Activated CD4-positive, alpha-beta memory T cell treated with anti-CD3 and anti-CD28 coated beads for 36 hours (primary cell): ENCODE measurements at regions not wholly inside any gene's neighbourhood (a gene's known extent, or its start where the extent isn't known, plus 50 kb on each side); places are given as distances from the start of the nearest gene placed in this dataset.

Experiments
- CTCF ChIA-PET: fragments of 350-600 bp; sonication (Branson Sonifier 250); formaldehyde crosslinking; loops from one replicate; lab custom pipeline; 2021; ENCODE audit warnings: antibody characterized with exemption, inconsistent platforms; lab: Charles Lee
- POLR2A ChIA-PET: fragments of 350-600 bp; sonication (Branson Sonifier 250); formaldehyde crosslinking; loops from one replicate; lab custom pipeline; 2021; ENCODE audit warnings: antibody characterized with exemption; lab: Charles Lee
- DNase-seq: peaks from one replicate; pipeline ENCODE4 v3.0.0-alpha.2; 2020
- H3K27ac Mint-ChIP-seq: one replicate; pipeline ENCODE4 v1.8.0; 2021; ENCODE audit warnings: mixed read lengths
- H3K27me3 Mint-ChIP-seq: one replicate; pipeline ENCODE4 v1.8.0; 2021; ENCODE audit warnings: mixed read lengths
- H3K36me3 Mint-ChIP-seq: one replicate; pipeline ENCODE4 v1.8.0; 2021; ENCODE audit warnings: mixed read lengths
- H3K4me1 Mint-ChIP-seq: one replicate; pipeline ENCODE4 v1.8.0; 2021; ENCODE audit warnings: low read depth, mixed read lengths
- H3K4me3 Mint-ChIP-seq: one replicate; pipeline ENCODE4 v1.8.0; 2021; ENCODE audit warnings: mild to moderate bottlenecking, mixed read lengths
- H3K9me3 Mint-ChIP-seq: one replicate; pipeline ENCODE4 v1.8.0; 2021; ENCODE audit warnings: mixed read lengths
- intact Hi-C: fragments of 100-400 bp; cut with micrococcal nuclease; formaldehyde crosslinking; loops from one replicate; pipeline ENCODE4 v1.15.1; 2023

DNA sequence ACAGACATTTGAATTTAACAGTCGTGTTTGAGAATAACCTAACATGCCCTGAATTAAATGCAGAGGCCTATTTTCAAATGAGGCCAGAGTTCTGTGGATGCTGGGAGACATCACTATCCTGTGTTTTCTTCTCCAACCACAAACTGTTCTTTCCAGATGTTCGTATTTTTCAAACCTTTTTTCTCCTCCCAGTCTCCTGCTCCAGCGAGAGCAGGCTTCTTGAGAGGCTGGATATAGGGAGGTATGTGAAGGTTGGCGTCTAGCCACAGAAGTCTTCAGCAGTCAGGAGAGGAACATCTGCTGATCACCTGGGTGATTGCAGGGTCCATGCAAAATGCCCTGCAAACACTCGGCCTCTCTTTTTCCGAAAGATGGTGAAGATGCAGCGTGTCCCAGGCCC, 126.3 kb downstream of the C11orf91 start:
- ChIA-PET CTCF (no interaction called here), POLR2A (no interaction called here)
- DNase-seq, result no peak
- H3K9me3 Mint-ChIP-seq, result no peaks in the 10 kb centered on the region
- no peaks in the 10 kb centered on the region for H3K36me3 Mint-ChIP-seq
- no peaks in the 10 kb centered on the region for H3K4me1 Mint-ChIP-seq
- intact Hi-C loops, result no loop called here
- H3K27me3 Mint-ChIP-seq, result peaks cover 3% of the 10 kb centered on the region
- H3K27ac Mint-ChIP-seq, result no peak overlapping the region
- H3K4me3 Mint-ChIP-seq, result no peak overlapping the region

- H3K27me3 Mint-ChIP-seq, result peaks cover 3% of the 10 kb centered on the region
- no peaks in the 10 kb centered on the region for H3K36me3 Mint-ChIP-seq
- no peak overlapping the region for H3K27ac Mint-ChIP-seq
- CTCF ChIA-PET, result no interaction called here
- POLR2A ChIA-PET, result no interaction called here
- no peaks in the 10 kb centered on the region for H3K4me1 Mint-ChIP-seq
- no peak overlapping the region for H3K4me3 Mint-ChIP-seq
- intact Hi-C loops, result no loop called here
- H3K9me3 Mint-ChIP-seq, result no peaks in the 10 kb centered on the region
- no peak for DNase-seq
Observed at GRCh38 chr11:33569333-33569732, 131.3 kb downstream of the C11orf91 start.

GRCh38 chr11:33567004-33567403, 133.6 kb downstream of the C11orf91 start:
- no peaks in the 10 kb centered on the region for H3K4me1 Mint-ChIP-seq
- no peak overlapping the region for H3K4me3 Mint-ChIP-seq
- intact Hi-C loops, result no loop called here
- no peak overlapping the region for H3K27ac Mint-ChIP-seq
- POLR2A ChIA-PET, result no interaction called here
- no peak for DNase-seq
- H3K36me3 Mint-ChIP-seq, result no peaks in the 10 kb centered on the region
- CTCF ChIA-PET, result no interaction called here
- H3K27me3 Mint-ChIP-seq, result peaks cover 3% of the 10 kb centered on the region
- no peaks in the 10 kb centered on the region for H3K9me3 Mint-ChIP-seq

GRCh38 chr11:33564856-33565453, 135.7 kb downstream of the C11orf91 start:
- intact Hi-C loops, result no loop called here
- CTCF ChIA-PET, result no interaction called here
- POLR2A ChIA-PET, result no interaction called here

DNA sequence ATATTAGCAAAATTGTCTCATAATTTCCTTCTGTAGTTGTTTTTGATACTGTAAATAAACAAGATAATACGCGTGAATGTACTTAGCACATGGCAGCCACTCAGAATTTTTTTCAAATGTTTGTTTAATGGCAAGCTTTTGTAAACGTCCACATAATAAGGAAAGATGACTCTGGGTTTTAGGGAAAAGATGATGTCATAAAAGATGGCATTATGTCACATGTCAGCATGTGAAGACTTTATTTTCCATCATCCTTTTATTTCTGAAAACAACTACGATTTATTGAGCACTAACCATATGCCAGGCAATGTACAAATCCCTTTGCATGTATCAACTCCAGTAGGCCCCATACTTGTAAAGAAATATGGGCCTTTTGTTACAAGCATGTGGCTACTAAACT, 139.9 kb downstream of the C11orf91 start:
- no peaks in the 10 kb centered on the region for H3K36me3 Mint-ChIP-seq
- CTCF ChIA-PET, result no interaction called here
- no peaks in the 10 kb centered on the region for H3K9me3 Mint-ChIP-seq

More at GRCh38 chr11:33564856-33565453, 135.7 kb downstream of the C11orf91 start:
- Mint-ChIP-seq H3K27ac (no peak overlapping the region), H3K9me3 (no peaks in the 10 kb centered on the region), H3K36me3 (no peaks in the 10 kb centered on the region), H3K27me3 (peaks cover 3% of the 10 kb centered on the region), H3K4me3 (no peak overlapping the region), H3K4me1 (no peaks in the 10 kb centered on the region)
- DNase-seq, result no peak

GRCh38 chr11:33559567-33559966, 141.1 kb downstream of the C11orf91 start:
- Mint-ChIP-seq H3K4me1 (no peaks in the 10 kb centered on the region), H3K4me3 (no peak overlapping the region), H3K27ac (no peak overlapping the region), H3K27me3 (peaks cover 7% of the 10 kb centered on the region), H3K36me3 (no peaks in the 10 kb centered on the region), H3K9me3 (no peaks in the 10 kb centered on the region)
- intact Hi-C loops, result no loop called here
- POLR2A ChIA-PET, result no interaction called here
- DNase-seq, result no peak
- CTCF ChIA-PET, result no interaction called here

More for the DNA sequence above, 139.9 kb downstream of the C11orf91 start:
- Mint-ChIP-seq H3K4me1 (no peaks in the 10 kb centered on the region), H3K27ac (no peak overlapping the region), H3K4me3 (no peak overlapping the region), H3K27me3 (peaks cover 7% of the 10 kb centered on the region)
- no peak for DNase-seq
- POLR2A ChIA-PET, result no interaction called here
- intact Hi-C loops, result no loop called here

GRCh38 chr11:33558097-33558496, 142.5 kb downstream of the C11orf91 start:
- Mint-ChIP-seq H3K27me3 (peaks cover 15% of the 10 kb centered on the region), H3K9me3 (no peaks in the 10 kb centered on the region), H3K4me3 (no peak overlapping the region), H3K36me3 (no peaks in the 10 kb centered on the region), H3K27ac (no peak overlapping the region), H3K4me1 (no peaks in the 10 kb centered on the region)
- DNase-seq, result no peak
- intact Hi-C loops, result no loop called here
- CTCF ChIA-PET, result interaction anchor here (1.0 kb wide), 1 partner anchor 89 kb away, joined by 3 read pairs; no protein-coding TSS in a partner anchor
- POLR2A ChIA-PET, result no interaction called here

DNA sequence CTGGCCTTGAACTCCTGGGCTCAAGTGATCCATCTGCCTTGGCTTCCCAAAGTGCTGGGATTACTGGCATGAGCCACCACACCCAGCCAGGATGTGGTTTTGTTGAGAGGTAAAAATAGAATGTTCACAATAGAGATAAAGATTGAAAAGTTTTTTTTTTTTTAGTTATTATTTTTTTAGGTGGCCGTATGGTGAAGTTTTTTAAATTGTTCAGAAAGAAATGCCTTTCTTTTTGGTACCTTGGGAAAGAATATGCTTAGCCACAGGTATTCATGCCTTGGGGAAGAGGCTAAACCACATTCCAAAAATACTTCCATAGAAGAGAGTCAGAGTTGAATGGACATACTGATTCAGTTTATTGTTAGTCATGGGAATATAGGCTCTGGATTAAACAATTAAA, 143.4 kb downstream of the C11orf91 start:
- ChIA-PET POLR2A (no interaction called here), CTCF (interaction anchor here (1.0 kb wide), 1 partner anchor 90 kb away, joined by 3 read pairs; no protein-coding TSS in a partner anchor)
- no peaks in the 10 kb centered on the region for H3K4me1 Mint-ChIP-seq
- peaks cover 15% of the 10 kb centered on the region for H3K27me3 Mint-ChIP-seq
- H3K27ac Mint-ChIP-seq, result no peak overlapping the region
- intact Hi-C loops, result no loop called here
- DNase-seq, result no peak
- no peaks in the 10 kb centered on the region for H3K36me3 Mint-ChIP-seq
- H3K9me3 Mint-ChIP-seq, result no peaks in the 10 kb centered on the region
- H3K4me3 Mint-ChIP-seq, result no peak overlapping the region

- Mint-ChIP-seq H3K27me3 (peaks cover 24% of the 10 kb centered on the region), H3K36me3 (no peaks in the 10 kb centered on the region), H3K4me3 (no peak overlapping the region), H3K9me3 (no peaks in the 10 kb centered on the region), H3K4me1 (no peaks in the 10 kb centered on the region), H3K27ac (no peak overlapping the region)
- POLR2A ChIA-PET, result no interaction called here
- CTCF ChIA-PET, result no interaction called here
- DNase-seq, result no peak
- intact Hi-C loops, result no loop called here
Observed at GRCh38 chr11:33554219-33554618, 146.4 kb downstream of the C11orf91 start.

- H3K9me3 Mint-ChIP-seq, result no peaks in the 10 kb centered on the region
- ChIA-PET CTCF (interaction anchor here (0.9 kb wide), 1 partner anchor 34 kb away, joined by 3 read pairs; no protein-coding TSS in a partner anchor), POLR2A (no interaction called here)
- DNase-seq, result no peak
- no peak overlapping the region for H3K4me3 Mint-ChIP-seq
- no peaks in the 10 kb centered on the region for H3K4me1 Mint-ChIP-seq
- intact Hi-C loops, result no loop called here
- H3K36me3 Mint-ChIP-seq, result no peaks in the 10 kb centered on the region
- no peak overlapping the region for H3K27ac Mint-ChIP-seq
- H3K27me3 Mint-ChIP-seq, result peaks cover 26% of the 10 kb centered on the region
Observed at GRCh38 chr11:33553486-33553885, 147.1 kb downstream of the C11orf91 start.

GRCh38 chr11:33552756-33553155, 147.9 kb downstream of the C11orf91 start:
- intact Hi-C loops, result no loop called here
- Mint-ChIP-seq H3K27ac (no peak overlapping the region), H3K4me1 (no peaks in the 10 kb centered on the region), H3K4me3 (no peak overlapping the region), H3K36me3 (no peaks in the 10 kb centered on the region), H3K27me3 (peaks cover 27% of the 10 kb centered on the region), H3K9me3 (no peaks in the 10 kb centered on the region)
- ChIA-PET POLR2A (no interaction called here), CTCF (interaction anchor here (0.9 kb wide), 1 partner anchor 35 kb away, joined by 3 read pairs; no protein-coding TSS in a partner anchor)
- no peak for DNase-seq

GRCh38 chr11:33551051-33551450, 149.6 kb downstream of the C11orf91 start:
- Mint-ChIP-seq H3K4me3 (no peak overlapping the region), H3K36me3 (no peaks in the 10 kb centered on the region), H3K27me3 (peaks cover 27% of the 10 kb centered on the region), H3K4me1 (no peaks in the 10 kb centered on the region), H3K9me3 (no peaks in the 10 kb centered on the region), H3K27ac (no peak overlapping the region)
- POLR2A ChIA-PET, result no interaction called here
- intact Hi-C loops, result no loop called here
- DNase-seq, result no peak
- CTCF ChIA-PET, result no interaction called here

DNA sequence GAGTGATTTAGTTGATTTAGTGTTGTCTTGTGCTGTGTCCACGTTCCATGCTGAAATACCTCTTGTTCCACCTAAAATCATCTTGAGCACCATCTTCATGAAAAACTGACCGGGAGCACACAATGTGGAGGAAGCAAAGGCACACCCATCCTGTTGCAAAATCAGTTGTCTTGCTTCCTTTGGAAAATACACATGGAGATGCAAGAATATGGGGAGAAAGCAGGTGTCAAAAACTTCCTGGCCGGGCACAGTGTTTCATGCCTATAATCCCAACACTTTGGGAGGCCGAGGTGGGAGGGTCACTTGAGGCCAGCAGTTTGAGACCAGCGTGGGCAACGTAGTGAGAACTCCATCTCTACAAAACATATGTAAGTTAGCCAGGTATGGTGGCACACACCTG, 151.1 kb downstream of the C11orf91 start:
- DNase-seq, result no peak
- Mint-ChIP-seq H3K4me1 (no peaks in the 10 kb centered on the region), H3K9me3 (no peaks in the 10 kb centered on the region), H3K27ac (no peak overlapping the region), H3K36me3 (no peaks in the 10 kb centered on the region), H3K27me3 (peaks cover 33% of the 10 kb centered on the region), H3K4me3 (no peak overlapping the region)
- intact Hi-C loops, result loop anchor here (10.0 kb wide), 1 partner anchor 185 kb away; no protein-coding TSS in a partner anchor
- POLR2A ChIA-PET, result no interaction called here
- CTCF ChIA-PET, result no interaction called here
